Activated CD8-positive, alpha-beta memory T cell treated with anti-CD3 and anti-CD28 coated beads for 36 hours (primary cell): ENCODE measurements at regions not wholly inside any gene's neighbourhood (a gene's known extent, or its start where the extent isn't known, plus 50 kb on each side); places are given as distances from the start of the nearest gene placed in this dataset.
"Not testable (repeated sequence)": the region's sequence is repeated elsewhere in the genome, so short reads cannot be mapped to it uniquely, and the experiment has no call there.

ENCODE experiments used
- CTCF ChIA-PET: fragments of 350-600 bp; sonication (Branson Sonifier 250); formaldehyde crosslinking; loops from one replicate; lab custom pipeline; 2021; ENCODE audit warnings: antibody characterized with exemption; lab: Charles Lee
- POLR2A ChIA-PET: fragments of 350-600 bp; sonication (Branson Sonifier 250); formaldehyde crosslinking; loops from one replicate; lab custom pipeline; 2021; ENCODE audit warnings: antibody characterized with exemption; lab: Charles Lee

DNA sequence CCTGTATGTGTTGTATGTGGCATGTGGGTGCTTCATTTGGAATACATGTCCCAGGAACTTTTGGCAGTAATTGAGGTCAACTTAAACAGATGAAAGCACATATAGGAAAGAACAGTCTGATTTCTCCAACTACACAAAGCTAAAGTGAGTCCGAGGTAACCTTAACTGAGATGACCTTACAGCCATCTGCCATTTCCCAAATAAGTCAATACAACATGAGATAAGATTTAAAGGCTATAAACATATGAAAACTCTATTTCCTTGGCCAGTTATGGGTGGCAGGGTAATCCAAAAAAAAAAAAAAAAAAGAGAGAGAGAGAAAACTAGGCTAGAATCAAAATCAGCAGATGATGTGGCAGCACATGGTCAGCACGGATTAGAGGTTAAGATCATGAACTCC is 1068.3 kb downstream of the KHDRBS2 start:
- POLR2A ChIA-PET = no interaction called here
- CTCF ChIA-PET = interaction anchor here (0.7 kb wide), 1 partner anchor 637 kb away, joined by 4 read pairs; no protein-coding TSS in a partner anchor

DNA sequence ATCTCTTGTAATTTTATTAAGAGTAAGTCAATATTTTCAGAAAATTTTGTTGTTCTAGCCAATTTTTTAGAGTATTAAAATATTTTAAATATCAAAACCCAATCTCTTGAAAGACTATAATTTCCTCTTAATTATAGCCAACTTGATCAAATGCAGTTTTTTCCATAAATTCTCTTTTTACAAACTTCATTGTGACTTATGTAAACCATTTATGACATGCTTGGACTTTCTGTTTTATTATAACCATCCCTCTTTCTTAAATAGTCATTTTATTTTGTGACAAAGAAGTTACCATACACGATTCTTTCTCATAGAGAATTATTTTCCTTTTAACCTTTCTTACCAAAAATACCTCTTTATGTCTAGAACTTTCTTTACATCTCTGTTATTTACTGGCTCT is 1075.5 kb downstream of the KHDRBS2 start:
- ChIA-PET POLR2A (no interaction called here), CTCF (no interaction called here)

DNA sequence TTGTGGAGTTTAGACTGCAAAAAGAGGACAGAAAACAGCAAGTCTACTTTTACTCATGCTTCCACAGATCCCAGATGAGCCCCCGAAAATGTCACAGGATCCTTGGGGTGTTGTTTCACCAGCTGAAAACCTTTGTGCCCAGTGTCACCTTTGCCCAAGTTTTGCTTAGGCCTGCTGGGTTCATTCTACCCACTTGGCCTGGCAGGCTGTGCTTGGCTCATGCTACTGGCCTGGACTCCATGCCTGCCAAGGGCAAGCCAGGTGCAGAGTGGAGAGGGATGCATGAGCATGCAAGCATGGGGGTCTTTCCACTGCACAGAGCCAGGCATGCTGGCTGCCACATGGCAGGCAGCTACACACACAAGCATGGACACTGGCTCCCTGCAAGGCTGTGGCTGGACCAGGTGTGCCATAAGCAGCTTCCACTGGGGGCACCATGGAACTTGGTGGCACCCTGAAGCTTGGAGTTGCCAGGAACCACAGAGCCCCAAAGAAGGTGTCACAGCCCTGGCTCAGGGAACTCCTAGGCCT is 1082.0 kb downstream of the KHDRBS2 start:
- CTCF ChIA-PET = no interaction called here
- POLR2A ChIA-PET = no interaction called here

DNA sequence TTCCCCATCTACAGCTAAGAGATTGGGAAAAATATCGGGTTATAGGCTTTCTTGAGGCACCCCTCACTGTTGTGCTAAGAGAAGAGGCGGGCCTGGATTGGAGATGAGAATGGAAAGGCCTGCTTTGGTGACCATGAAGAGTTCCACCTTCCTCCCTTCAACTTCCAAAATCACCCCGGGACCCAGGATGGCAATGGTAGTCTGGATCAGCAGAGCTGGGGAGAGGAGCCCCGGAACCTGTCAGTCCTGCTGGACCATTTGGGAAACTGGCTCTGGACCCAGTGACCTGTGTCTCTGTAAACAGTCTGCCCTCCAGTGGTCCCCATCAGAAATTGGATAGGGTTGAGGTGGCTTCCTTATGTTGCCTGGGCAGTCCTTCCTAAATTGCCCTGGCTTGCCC is 1085.6 kb downstream of the KHDRBS2 start:
- ChIA-PET CTCF (no interaction called here), POLR2A (no interaction called here)

DNA sequence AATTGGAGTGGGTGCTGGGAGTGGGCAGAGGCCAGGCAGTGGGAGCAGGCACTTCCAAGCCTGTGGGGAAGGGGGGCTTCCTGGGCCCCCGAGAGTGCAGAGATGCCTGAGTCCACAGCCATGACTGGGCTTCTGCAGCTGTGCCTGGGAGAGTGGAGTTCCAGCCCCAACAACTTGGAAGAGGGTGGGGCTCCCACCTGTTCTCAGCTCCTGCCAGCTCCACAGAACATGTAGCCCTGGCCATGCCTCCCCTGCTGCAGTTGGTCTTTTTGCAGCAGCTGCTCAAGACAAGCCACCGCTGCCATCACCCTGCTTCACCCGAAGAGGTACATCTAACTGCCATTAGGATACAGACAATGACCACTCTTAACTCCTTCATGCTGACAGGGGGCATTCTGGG is 1092.3 kb downstream of the KHDRBS2 start:
- CTCF ChIA-PET = no interaction called here
- POLR2A ChIA-PET = no interaction called here

DNA sequence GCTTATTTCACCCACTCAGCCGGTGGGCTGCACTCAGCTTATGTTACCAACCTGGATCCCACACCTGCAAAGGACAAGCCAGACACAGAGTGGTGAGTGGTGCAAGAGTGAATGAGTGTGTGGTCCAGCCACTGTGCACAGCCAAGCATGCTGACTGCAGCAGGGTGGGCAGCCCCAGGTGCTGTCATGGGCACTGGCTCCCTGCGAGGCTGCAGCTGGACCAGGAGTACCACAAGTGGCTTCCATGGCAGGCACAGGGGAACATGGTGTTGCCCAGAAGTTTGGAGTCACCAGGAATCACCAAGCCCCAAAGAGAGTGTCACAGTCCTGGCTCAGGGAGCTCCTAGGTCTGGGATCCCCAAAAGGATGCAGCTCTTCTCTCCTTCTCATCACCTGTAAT is 1093.4 kb downstream of the KHDRBS2 start:
- ChIA-PET CTCF (no interaction called here), POLR2A (no interaction called here)

DNA sequence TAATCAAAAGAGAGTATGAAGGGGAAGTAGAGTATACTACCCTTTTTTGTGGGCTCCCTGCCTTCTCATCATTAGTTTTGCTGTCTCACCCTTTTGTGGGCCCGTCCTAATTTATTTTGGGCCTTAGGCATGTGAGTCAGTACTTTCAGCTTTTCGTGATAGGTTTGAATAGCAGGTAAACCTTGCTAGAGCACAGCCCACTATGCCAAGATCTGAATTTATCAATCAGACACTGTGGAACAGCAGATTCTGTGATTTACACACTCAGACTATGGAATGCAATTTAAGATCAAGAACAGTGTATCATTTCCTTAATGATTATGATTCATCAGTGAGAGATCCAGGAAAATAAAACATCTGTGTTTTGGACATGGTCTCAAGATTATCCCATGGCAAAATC is 1117.1 kb downstream of the KHDRBS2 start:
- ChIA-PET POLR2A (no interaction called here), CTCF (no interaction called here)

DNA sequence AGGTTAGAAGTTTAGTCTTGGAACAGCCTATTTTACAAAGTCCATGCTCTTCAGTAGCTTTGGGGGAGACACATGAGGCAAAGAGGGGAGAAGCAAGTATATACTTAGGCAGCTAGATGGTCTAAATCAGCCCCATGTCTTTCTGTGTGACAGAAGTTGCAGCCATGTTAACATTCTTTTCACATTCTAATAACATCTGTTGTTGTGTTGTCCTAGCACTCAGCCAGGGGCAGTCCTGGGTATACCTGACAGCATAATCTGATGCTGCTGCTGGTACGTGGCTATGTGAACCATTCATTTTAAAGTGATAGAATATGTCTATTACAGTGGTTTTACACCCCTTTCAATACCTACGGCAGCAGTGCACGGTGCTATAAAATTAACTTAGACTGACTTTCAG is 1137.0 kb downstream of the KHDRBS2 start:
- POLR2A ChIA-PET, CTCF ChIA-PET: not testable (repeated sequence)

DNA sequence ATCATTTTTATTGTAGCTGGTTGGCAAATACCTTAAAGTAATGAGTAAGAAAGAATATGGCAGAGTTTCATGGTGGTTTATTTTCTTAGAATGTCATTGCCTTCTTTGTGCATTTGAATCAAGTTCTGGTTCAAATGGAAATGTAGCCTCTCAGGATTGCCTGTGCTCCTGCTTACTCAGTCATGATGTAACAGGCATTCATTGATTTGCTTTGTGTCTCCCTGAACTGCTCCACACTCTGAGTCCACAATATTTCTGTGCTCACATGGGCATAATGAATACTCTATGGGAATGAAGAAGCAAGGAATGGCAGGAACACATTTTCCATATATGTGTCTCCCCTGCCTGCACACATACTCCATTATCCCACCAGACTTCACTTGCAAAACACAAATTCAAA is 1143.8 kb downstream of the KHDRBS2 start:
- CTCF ChIA-PET, POLR2A ChIA-PET: not testable (repeated sequence)

DNA sequence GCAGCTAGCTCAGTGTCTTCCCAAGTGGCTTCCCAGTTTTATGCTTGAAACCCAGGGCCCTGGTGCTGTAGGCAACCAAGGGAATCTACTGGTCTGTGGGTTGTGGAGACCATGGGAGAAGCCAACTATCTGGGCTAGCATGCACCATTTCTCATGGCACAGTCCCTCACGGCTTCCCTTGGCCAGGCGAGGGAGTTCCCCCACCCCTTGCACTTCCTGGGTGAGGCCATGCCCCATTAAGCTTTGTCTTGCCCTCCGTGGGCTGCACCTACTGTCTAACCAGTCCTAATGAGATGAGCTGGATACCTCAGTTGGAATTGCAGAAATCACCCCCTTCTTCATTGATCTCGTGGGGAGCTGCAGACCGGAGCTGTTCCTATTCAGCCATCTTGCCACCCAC is 1152.0 kb downstream of the KHDRBS2 start:
- ChIA-PET CTCF (no interaction called here), POLR2A (no interaction called here)

DNA sequence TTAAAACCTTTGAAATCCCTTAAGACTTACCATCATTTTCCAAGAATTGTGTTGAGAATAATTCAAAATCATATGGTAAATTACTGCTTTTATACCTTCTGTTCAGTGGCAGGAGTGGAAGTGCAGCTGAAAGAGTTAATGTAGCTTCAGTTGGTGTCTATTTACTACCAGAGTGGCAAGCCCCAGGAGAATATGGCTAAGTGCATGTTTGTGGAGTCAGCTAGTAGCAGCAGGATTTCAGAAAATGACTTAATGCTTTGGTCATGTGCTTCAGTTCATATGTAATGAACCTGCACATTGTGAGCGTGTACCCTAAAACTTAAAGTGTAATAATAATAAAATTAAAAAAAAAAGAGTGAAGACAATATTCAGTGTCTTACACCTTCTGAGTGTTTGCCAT is 1171.8 kb downstream of the KHDRBS2 start:
- CTCF ChIA-PET, POLR2A ChIA-PET: not testable (repeated sequence)

DNA sequence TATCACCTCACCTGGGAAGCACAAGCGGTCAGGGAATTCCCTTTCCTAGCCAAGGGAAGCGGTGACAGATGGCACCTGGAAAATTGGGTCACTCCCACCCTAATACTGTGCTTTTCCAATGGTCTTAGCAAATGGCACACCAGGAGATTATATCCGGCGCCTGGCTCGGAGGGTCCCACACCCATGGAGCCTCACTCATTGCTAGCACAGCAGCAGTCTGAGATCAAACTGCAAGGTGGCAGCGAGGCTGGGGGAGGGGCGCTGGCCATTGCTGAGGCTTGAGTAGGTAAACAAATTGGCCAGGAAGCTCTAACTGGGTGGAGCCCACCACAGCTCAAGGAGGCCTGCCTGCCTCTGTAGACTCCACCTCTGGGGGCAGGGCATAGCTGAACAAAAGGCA is 1178.1 kb downstream of the KHDRBS2 start:
- POLR2A ChIA-PET, CTCF ChIA-PET: not testable (repeated sequence)

DNA sequence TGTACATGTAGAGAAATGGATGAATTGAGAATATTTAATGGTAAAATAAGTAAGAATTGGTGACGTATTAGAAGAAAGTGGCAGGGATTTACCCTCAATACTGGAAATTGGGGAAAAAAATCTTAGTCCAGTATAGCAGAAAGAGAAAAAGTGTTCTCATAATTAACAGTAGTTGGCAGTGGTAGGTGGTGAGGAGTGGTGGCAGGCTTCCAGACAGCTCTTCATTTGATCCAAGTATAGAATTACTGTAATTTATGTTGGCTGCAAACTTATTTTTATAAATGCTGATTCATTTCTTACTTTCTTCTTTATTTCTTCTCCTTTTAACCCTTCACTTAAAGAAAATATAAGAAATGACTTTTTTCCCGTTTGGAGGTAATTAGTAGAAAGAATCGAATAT is 1182.4 kb downstream of the KHDRBS2 start:
- CTCF ChIA-PET, POLR2A ChIA-PET: not testable (repeated sequence)

DNA sequence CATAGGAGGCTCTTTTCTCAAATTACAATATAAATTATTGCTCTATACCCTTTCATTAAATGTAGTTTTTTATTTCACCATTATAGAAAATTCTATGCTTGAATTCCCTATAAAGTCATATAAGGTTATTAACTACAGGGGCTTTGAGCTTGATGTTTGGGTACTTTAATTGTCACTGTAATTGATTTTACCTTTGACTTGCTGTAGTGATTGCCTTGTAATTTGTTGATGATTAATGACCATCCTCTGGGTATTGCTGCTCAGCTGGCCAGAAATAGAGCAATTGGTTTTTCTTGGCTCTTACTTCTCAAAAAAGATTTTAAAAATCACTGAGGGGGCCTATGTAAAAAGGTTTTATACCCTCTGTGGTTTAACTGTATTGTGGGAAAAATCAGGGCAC is 1186.0 kb downstream of the KHDRBS2 start:
- ChIA-PET CTCF (no interaction called here), POLR2A (no interaction called here)

DNA sequence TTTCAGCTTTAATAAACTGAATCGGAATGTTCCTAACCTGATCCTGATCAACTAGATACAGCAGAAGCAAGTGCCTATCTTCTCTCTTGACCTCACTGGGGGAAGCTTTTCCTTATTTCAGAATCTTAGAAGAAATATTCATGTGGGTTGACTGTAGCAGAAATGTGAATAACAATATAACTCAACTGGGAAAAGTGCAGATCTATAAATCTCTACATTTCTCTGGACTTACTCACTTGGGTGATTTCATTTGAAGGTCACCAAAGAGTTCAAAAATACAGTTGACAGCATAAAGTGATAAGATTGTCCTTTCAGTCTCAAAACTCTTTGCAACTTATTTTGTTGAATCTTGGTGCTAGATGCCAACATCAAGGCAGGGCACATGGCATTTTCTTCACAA is 1186.5 kb downstream of the KHDRBS2 start:
- POLR2A ChIA-PET, CTCF ChIA-PET: not testable (repeated sequence)

DNA sequence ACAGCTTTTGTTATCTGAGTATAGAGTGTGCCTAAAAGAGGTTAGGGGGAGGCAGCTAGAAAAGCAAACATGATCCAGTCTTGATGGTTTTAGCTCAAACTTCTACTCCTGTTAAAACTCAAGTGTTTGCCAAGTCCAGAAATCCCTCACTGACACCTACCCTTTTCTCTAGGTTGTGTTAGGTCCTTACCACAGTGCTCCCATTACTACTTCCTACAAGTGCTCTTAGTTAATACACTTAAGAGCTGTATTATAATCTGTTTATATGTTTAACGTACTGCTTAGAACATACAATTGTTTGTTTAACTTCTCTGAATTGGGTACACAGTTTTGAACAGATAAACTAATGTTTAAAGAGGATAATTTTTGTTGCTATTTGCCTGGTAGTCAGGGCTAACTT is 1198.0 kb downstream of the KHDRBS2 start:
- POLR2A ChIA-PET = not testable (repeated sequence)

DNA sequence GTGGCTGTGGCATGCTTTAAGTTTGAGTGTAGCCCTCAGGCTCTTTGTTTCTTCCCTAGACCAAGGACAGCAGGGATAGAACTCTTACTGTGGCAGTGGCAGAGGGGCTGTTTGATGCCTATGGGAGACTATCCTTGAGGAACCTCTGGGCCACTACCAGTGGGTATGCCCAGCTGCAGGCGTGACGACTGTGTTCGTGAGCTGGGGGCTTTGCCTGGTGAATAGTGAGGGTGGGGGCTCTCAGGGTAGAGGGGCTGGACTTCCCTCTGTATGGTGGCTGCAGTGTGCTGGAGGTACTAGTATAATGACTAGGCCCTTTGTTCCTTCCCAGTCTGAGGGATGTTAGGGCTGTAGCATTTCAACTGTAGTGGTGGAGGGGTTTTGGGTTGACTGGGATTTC is 1242.0 kb downstream of the KHDRBS2 start:
- POLR2A ChIA-PET = no interaction called here

More for the DNA sequence above, 1198.0 kb downstream of the KHDRBS2 start:
- CTCF ChIA-PET = not testable (repeated sequence)

More for the DNA sequence above, 1242.0 kb downstream of the KHDRBS2 start:
- CTCF ChIA-PET = no interaction called here
